ENCODE measurements at regions not wholly inside any gene's neighbourhood (a gene's known extent, or its start where the extent isn't known, plus 50 kb on each side); places are given as distances from the start of the nearest gene placed in this dataset.
"Not testable (repeated sequence)": the region's sequence is repeated elsewhere in the genome, so short reads cannot be mapped to it uniquely, and the experiment has no call there.

DNA sequence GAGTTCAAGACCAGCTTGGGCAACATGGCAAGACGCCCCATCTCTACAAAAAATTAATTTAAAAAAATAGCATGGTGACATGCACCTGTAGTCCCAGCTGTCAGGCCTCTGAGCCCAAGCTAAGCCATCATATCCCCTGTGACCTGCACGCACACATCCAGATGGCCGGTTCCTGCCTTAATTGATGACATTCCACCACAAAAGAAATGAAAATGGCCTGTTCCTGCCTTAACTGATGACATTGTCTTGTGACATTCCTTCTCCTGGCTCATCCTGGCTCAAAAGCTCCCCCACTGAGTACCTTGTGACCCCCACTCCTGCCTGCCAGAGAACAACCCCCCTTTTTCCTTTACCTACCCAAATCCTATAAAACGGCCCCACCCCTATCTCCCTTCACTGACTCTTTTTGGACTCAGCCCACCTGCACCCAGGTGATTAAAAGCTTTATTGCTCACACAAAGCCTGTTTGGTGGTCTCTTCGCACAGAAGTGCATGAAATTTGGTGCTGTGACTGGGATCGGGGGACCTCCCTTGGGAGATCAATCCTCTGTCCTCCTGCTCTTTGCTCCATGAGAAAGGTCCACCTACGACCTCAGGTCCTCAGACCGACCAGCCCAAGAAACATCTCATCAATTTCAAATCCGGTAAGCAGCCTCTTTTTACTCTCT, 65.6 kb upstream of the ETAA1 start:
- DNase-seq (ENCODE audit: low spot score) = not testable (repeated sequence)

DNA sequence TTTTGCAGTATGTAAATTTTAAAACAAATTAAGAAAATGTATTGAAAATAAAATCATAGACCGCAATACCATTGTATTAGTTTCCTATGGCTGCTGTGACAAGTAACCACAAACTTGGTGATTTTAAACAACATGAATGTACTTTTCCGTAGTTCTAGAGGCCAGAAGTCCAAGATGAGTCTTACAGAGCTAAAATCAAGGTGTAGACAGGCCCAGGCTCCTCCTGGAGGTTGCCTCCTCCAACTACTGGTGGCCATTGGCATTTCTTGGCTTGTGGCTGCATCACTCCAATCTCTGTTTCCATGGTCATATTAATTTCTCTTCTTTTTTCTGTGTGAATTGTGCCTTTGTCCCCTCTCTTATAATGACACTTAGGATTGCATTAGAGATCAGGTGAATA, 59.2 kb upstream of the ETAA1 start:
- no peak for DNase-seq (ENCODE audit: low spot score)

DNA sequence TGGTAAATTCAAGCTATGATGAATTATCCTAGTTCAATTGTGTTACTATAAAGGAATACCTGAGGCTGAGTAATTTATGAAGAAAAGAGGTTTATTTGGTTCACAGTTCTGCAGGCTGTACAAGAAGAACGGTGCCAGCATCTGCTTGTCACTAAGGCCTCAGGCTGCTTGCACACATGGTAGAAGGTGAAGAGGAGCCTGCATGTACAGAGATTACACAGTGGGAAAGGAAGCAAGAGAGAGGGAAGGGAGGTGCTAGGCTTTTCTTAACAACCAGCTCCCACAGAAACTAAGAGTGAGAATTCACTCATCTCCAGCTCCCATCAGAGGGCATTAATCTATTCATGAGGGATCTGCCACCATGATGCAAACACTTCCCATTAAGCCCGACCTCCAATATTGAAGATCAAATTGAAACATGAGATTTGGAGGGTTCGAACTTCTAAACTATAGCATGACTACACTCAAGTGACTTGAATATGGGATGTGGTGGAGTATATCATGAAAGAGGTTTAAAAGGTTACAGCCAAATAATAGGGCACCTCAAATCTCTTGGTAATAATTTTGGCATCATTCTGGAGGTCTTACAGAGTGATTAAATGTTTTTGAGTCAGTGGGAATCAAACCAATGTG, 58.4 kb upstream of the ETAA1 start:
- DNase-seq (ENCODE audit: low spot score) = no peak

DNA sequence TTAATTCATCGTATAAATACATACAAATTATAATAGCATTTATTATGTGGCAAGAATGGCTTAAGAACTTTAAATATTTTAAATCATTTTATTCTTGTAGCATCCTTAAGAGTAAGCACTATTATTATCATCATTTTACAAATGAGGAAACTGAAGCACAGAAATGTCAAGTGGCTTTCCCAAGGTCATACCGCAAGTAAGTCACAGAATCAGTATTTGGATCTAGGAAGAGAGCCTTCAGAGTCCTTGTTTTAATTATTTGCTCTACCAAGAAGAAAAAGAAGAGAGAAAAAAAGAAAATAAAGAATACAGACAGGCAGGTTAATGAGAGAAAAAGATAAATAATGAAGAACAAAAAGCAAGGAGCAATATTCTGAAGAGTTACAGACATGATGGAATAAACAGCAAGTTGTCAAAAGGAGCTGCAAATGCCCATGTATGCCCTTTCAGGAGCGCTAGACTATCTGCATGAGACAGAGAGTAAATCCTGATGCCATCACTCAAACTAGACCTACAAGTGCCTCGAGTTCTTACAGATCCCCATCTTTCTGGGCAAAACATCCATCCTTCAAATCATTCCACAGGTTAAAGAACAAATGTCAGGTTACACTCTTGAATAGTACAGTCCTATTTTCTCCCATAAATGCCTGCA, 57.8 kb upstream of the ETAA1 start:
- DNase-seq (ENCODE audit: low spot score) = no peak

DNA sequence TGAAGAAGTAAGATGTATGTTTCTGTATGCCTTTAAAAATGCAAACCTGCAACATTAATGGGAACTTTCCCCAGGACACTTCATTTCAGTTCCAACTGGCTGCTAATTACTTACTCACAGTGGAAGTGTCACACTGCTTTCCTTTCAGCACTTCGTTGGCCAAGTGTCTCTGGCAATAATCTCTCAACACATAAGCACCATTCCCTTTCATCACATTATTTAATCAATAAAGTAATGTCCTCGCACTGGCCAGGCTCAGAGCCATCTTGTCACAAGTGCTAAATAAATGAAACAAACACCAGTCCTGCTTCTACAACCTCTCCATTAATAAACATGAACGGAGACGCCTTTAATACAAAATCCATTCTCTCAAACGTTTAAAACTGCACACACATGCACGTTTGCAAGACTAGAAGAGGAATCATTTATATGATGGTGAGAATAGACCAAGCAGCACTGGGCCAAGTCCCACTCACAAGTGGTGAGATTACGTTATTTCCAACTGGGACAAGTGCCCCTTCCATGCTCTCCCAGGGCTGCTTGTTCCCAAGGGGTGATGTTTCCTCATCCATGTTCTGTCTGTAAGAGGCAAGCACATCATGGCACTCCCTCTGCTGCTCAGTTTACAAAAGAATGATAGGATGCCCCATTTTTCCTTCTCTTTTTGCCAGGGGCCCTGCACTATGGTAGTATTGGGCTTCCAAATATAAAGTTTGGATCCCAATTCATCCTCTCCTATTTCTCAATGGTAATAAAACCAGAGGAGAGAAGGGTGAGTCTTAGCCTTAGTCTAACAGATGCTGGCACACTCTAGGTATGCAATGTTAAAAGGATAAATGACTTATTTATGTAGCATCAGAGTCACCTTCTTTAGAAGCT, 56.8 kb upstream of the ETAA1 start:
- no peak for DNase-seq (ENCODE audit: low spot score)

DNA sequence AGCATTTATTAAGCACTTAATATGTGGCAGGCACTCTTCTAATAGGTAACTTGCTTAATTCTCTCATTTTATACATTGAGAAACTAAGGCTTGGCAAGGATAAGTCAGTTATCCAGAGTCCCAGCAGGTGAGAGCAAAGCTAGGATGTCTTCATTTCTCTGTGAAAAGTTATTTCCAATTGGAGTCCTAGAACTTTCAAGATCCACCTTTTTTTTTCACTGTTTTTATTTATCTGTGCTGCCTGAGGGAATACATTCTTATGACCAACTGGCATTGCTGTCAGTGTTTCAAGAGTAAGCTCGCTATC, 56.2 kb upstream of the ETAA1 start:
- no peak for DNase-seq (ENCODE audit: low spot score)

DNA sequence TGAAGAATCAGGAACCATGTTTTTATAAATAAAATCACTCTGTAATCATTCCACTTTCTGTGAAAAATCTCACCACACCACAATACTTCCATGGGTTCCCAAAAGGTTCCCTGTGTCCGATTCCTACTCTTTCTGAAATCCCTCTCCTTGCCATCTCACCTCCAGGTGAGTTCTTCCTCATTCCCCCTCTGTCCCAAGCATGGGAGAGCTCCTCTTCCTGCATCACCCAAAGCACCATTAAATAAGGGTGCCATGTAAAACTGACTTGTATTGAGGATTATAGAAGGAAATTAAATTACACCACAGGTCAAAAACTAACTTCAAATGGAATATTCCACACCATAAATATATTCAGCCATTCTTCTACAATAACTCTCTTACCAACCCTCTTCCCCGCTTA, 55.8 kb upstream of the ETAA1 start:
- DNase-seq (ENCODE audit: low spot score) = no peak

DNA sequence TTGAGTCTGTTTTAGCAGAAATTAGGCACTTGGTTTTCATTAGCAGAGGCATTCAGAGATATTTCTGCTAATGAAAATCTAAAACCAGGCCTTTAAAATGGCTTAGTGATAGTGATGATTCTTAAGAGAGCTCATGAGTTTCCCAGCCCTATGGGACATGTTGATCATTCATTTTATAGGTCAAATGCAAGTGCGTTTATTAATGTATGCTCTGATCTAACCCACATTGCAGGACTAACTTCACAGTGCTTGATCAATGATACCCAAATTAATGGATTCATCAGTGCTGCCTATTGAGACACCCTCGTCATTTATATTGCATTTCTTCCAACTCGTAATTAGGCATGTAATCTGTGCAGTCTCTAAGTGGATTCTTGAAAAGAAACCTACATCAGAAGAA, 54.7 kb upstream of the ETAA1 start:
- no peak for DNase-seq (ENCODE audit: low spot score)

DNA sequence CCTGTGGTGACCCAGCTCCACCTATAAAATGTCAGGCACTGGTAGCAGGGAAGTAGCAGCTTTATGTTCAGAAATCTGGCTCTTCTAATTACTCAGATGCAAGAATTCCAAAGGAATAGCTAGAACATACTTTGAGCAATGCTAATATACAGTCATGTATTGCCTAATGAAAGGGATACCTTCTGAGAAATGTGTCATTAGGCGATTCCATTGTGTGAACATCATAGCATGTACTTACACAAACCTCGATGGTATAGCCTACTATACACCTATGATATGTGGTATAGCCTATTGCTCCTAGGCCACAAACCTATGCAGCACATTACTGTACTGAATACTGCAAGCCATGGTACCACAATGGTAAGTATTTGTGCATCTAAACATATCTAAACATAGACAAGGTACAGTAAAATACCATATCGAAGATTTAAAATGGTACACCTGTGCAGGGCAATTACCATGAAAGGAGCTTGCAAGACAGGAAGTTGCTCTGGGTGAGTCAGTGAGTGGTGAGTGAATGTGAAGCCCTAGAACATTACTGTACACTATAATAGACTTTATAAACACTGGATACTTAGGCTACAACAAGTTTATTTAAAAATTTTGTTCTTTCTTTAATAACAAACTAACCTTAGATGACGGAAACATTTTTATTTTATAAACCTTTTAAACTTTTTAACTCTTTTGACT, 50.3 kb upstream of the ETAA1 start:
- no peak for DNase-seq (ENCODE audit: low spot score)

All from umbilical cord (tissue), 1 donor.